ENCODE measurements at regions not wholly inside any gene's neighbourhood (a gene's known extent, or its start where the extent isn't known, plus 50 kb on each side); places are given as distances from the start of the nearest gene placed in this dataset.

DNA sequence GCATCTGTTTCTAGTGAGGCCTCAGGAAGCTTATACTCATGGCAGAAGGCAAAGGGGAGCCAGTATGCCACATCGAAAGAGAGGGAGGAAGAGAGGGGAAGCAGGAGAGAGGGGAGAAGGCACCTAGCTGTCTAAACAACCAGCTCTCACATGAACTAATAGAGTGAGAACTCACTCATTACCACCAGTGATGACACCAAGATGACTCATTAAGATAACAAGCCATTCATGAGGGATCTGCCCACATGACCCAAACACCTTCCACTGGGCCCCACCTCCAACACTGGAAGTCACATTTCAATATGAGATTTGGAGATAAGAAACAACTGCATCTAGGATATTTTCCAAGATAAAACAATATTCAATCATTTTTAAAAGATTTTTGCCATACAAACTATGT, 753.9 kb upstream of the ZEB2 start:
- TF ChIP-seq, protein P1, sequence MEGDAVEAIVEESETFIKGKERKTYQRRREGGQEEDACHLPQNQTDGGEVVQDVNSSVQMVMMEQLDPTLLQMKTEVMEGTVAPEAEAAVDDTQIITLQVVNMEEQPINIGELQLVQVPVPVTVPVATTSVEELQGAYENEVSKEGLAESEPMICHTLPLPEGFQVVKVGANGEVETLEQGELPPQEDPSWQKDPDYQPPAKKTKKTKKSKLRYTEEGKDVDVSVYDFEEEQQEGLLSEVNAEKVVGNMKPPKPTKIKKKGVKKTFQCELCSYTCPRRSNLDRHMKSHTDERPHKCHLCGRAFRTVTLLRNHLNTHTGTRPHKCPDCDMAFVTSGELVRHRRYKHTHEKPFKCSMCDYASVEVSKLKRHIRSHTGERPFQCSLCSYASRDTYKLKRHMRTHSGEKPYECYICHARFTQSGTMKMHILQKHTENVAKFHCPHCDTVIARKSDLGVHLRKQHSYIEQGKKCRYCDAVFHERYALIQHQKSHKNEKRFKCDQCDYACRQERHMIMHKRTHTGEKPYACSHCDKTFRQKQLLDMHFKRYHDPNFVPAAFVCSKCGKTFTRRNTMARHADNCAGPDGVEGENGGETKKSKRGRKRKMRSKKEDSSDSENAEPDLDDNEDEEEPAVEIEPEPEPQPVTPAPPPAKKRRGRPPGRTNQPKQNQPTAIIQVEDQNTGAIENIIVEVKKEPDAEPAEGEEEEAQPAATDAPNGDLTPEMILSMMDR (IDR thresholded peaks at IDR 0.05; ENCODE audit: insufficient read depth, low read length): no peak
- TF ChIP-seq POLR2AphosphoS5 (IDR thresholded peaks at IDR 0.05; ENCODE audit: low read depth) (no peak), SPI1 (IDR thresholded peaks at IDR 0.05; ENCODE audit: borderline replicate concordance, low read depth) (no peak), GABPA (IDR thresholded peaks at IDR 0.05; ENCODE audit: low read depth) (no peak), REST (IDR thresholded peaks at IDR 0.05; ENCODE audit: insufficient replicate concordance, low read depth) (no peak)

Measured in HL-60 (cell line).